WTC11 (cell line): ENCODE measurements at regions not wholly inside any gene's neighbourhood (a gene's known extent, or its start where the extent isn't known, plus 50 kb on each side); places are given as distances from the start of the nearest gene placed in this dataset.

Source experiments
- ATAC-seq: fragments of 200-7000 bp; cut with Tn5 transposase; 2 replicates; pipeline ENCODE4 v1.10.0; 2021; ENCODE audit warnings: mild to moderate bottlenecking, moderate library complexity
- CTCF ChIA-PET: fragments of 300-600 bp; sonication (Branson Sonifier 250); formaldehyde crosslinking; loops from one replicate; lab custom pipeline; 2021; ENCODE audit warnings: antibody characterized with exemption; lab: Charles Lee
- POLR2A ChIA-PET: fragments of 350-600 bp; sonication (Branson Sonifier 250); formaldehyde crosslinking; loops from one replicate; lab custom pipeline; 2021; ENCODE audit warnings: antibody characterized with exemption; lab: Charles Lee
- DNase-seq: peaks from one replicate; pipeline ENCODE4 v3.0.0; 2021; ENCODE audit warnings: low spot score
- H3K27ac Mint-ChIP-seq: 2 replicates; pipeline ENCODE4 v1.8.0; 2021; ENCODE audit warnings: mixed read lengths
- H3K27me3 Mint-ChIP-seq: 2 replicates; pipeline ENCODE4 v1.8.0; 2021; ENCODE audit warnings: low read depth, mild to moderate bottlenecking, moderate library complexity, mixed read lengths
- H3K36me3 Mint-ChIP-seq: 2 replicates; pipeline ENCODE4 v1.8.0; 2021; ENCODE audit warnings: mixed read lengths
- H3K4me1 Mint-ChIP-seq: 2 replicates; pipeline ENCODE4 v1.8.0; 2022; ENCODE audit warnings: mixed read lengths
- H3K4me3 Mint-ChIP-seq: 2 replicates; pipeline ENCODE4 v1.8.0; 2021; ENCODE audit warnings: mild to moderate bottlenecking, moderate library complexity, mixed read lengths
- H3K9me3 Mint-ChIP-seq: 2 replicates; pipeline ENCODE4 v1.8.0; 2021; ENCODE audit warnings: mixed read lengths
- AR ChIP-seq: fragments of 250-450 bp; sonication (Bioruptor Pico); IDR thresholded peaks from 2 replicates; pipeline ENCODE4 v1.9.0; 2021; ENCODE audit warnings: mild to moderate bottlenecking
- ATF3 ChIP-seq: sonication (generic); formaldehyde crosslinking; conservative IDR thresholded peaks from 2 replicates; pipeline ENCODE4 v1.8.1; 2022; ENCODE audit warnings: mild to moderate bottlenecking, missing genetic modification reagents
- CREB1 ChIP-seq: sonication (generic); formaldehyde crosslinking; IDR thresholded peaks from 2 replicates; pipeline ENCODE4 v1.8.0; 2023; ENCODE audit warnings: mild to moderate bottlenecking, missing genetic modification reagents
- E2F4 ChIP-seq: sonication (generic); formaldehyde crosslinking; IDR thresholded peaks from 2 replicates; pipeline ENCODE4 v1.8.1; 2022; ENCODE audit warnings: low read depth, mild to moderate bottlenecking, moderate library complexity, missing genetic modification reagents, borderline replicate concordance
- ELF4 ChIP-seq: sonication (generic); formaldehyde crosslinking; IDR thresholded peaks from 2 replicates; pipeline ENCODE4 v1.8.1; 2022; ENCODE audit warnings: low read depth, mild to moderate bottlenecking, moderate library complexity, missing genetic modification reagents
- ERG ChIP-seq: fragments of 250-450 bp; sonication (Bioruptor Pico); IDR thresholded peaks from 2 replicates; pipeline ENCODE4 v1.8.0; 2021; ENCODE audit warnings: mild to moderate bottlenecking
- ETV6 ChIP-seq: sonication (generic); formaldehyde crosslinking; IDR thresholded peaks from 2 replicates; pipeline ENCODE4 v1.8.1; 2022; ENCODE audit warnings: mild to moderate bottlenecking, missing genetic modification reagents
- FOXP4 ChIP-seq: sonication (generic); formaldehyde crosslinking; IDR thresholded peaks from 2 replicates; pipeline ENCODE4 v1.8.0; 2022; ENCODE audit warnings: mild to moderate bottlenecking, missing genetic modification reagents
- MYBL2 ChIP-seq: sonication (generic); formaldehyde crosslinking; IDR thresholded peaks from 2 replicates; pipeline ENCODE4 v1.8.1; 2023; ENCODE audit warnings: mild to moderate bottlenecking, moderate library complexity, missing genetic modification reagents
- NFATC4 ChIP-seq: fragments of 250-450 bp; sonication (Bioruptor Pico); IDR thresholded peaks from 2 replicates; pipeline ENCODE4 v1.9.0; 2021; ENCODE audit warnings: mild to moderate bottlenecking
- NR3C1 ChIP-seq: sonication (generic); formaldehyde crosslinking; conservative IDR thresholded peaks from 2 replicates; pipeline ENCODE4 v1.8.1; 2023; ENCODE audit warnings: low read depth, mild to moderate bottlenecking, missing genetic modification reagents
- SMAD3 ChIP-seq: sonication (generic); formaldehyde crosslinking; IDR thresholded peaks from 2 replicates; pipeline ENCODE4 v1.8.0; 2022; ENCODE audit warnings: missing genetic modification reagents, mild to moderate bottlenecking, borderline replicate concordance
- SOX15 ChIP-seq: fragments of 250-450 bp; sonication (Bioruptor Pico); IDR thresholded peaks from 2 replicates; pipeline ENCODE4 v1.9.0; 2021; ENCODE audit warnings: mild to moderate bottlenecking
- ZMAT4 ChIP-seq: fragments of 250-450 bp; sonication (Bioruptor Pico); IDR thresholded peaks from 2 replicates; pipeline ENCODE4 v1.9.0; 2021; ENCODE audit warnings: mild to moderate bottlenecking
- ZNF138 ChIP-seq: sonication (generic); formaldehyde crosslinking; conservative IDR thresholded peaks from 2 replicates; pipeline ENCODE4 v1.8.1; 2022; ENCODE audit warnings: mild to moderate bottlenecking, moderate library complexity, missing genetic modification reagents
- ZNF425 ChIP-seq: fragments of 250-450 bp; sonication (Bioruptor Pico); conservative IDR thresholded peaks from 2 replicates; pipeline ENCODE4 v1.9.0; 2021; ENCODE audit warnings: mild to moderate bottlenecking
- ZNF532 ChIP-seq: fragments of 250-450 bp; sonication (Bioruptor Pico); IDR thresholded peaks from 2 replicates; pipeline ENCODE4 v1.9.0; 2021; ENCODE audit warnings: mild to moderate bottlenecking, borderline replicate concordance

GRCh38 chrX:122004127-122004526, 956.7 kb downstream of the GLUD2 start (continued):
- TF ChIP-seq ETV6 (CRISPR knock-in tag) (no peak), ATF3 (CRISPR knock-in tag) (no peak), AR (CRISPR knock-in tag) (no peak), CREB1 (no peak), ELF4 (CRISPR knock-in tag) (no peak), ZNF532 (CRISPR knock-in tag) (no peak), ZMAT4 (no peak)

- no peak overlapping the region for H3K27ac Mint-ChIP-seq
- H3K4me1 Mint-ChIP-seq = peaks cover 6% of the 10 kb centered on the region
- H3K27me3 Mint-ChIP-seq = no peaks in the 10 kb centered on the region
- DNase-seq (no peak), ATAC-seq (no peak)
- ChIA-PET POLR2A (interaction anchor here (0.6 kb wide), 1 partner anchor 341 kb away, joined by 5 read pairs; no protein-coding TSS in a partner anchor), CTCF (no interaction called here)
- H3K36me3 Mint-ChIP-seq = no peaks in the 10 kb centered on the region
- H3K9me3 Mint-ChIP-seq = no peaks in the 10 kb centered on the region
- H3K4me3 Mint-ChIP-seq = no peak overlapping the region
- TF ChIP-seq MYBL2 (CRISPR knock-in tag) (no peak), SMAD3 (no peak), ZNF138 (CRISPR knock-in tag) (no peak), ZNF532 (CRISPR knock-in tag) (no peak), ERG (CRISPR knock-in tag) (no peak), NFATC4 (CRISPR knock-in tag) (no peak), FOXP4 (CRISPR knock-in tag) (no peak), NR3C1 (CRISPR knock-in tag) (no peak), ZNF425 (CRISPR knock-in tag) (no peak), E2F4 (CRISPR knock-in tag) (no peak), SOX15 (CRISPR knock-in tag) (no peak)
Observed at GRCh38 chrX:122026665-122027064, 979.3 kb downstream of the GLUD2 start.
